ENCODE measurements at regions not wholly inside any gene's neighbourhood (a gene's known extent, or its start where the extent isn't known, plus 50 kb on each side); places are given as distances from the start of the nearest gene placed in this dataset.

DNA sequence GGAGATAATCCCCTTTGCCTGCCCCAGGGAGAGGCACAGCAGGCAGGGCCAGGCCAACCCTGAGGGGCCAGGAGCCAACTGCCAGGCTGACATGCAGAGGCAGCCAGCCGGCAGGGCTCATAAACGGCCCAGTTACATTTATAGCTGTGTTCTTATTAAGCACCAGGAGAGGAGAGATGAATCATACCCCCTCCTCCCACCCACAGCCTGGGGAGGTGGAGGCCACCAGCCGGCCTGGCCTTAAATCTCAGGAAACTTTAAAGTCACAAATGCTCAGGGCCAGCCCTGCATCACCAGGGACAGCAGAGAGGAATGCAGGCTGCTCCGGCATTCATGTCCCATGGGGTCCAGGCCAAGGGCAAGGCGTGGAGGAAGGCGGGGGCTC is 177.2 kb downstream of the TMEM132E start:
- Mint-ChIP-seq H3K36me3 (no peaks in the 10 kb centered on the region), H3K9me3 (no peaks in the 10 kb centered on the region), H3K4me1 (no peaks in the 10 kb centered on the region), H3K4me3 (no peak overlapping the region), H3K27ac (no peak overlapping the region), H3K27me3 (ENCODE audit: low read depth) (peaks cover 52% of the 10 kb centered on the region)
- no peak for DNase-seq (ENCODE audit: low spot score in 2 of 2, unreplicated experiment in 2 of 2)
- TF ChIP-seq, protein P1, sequence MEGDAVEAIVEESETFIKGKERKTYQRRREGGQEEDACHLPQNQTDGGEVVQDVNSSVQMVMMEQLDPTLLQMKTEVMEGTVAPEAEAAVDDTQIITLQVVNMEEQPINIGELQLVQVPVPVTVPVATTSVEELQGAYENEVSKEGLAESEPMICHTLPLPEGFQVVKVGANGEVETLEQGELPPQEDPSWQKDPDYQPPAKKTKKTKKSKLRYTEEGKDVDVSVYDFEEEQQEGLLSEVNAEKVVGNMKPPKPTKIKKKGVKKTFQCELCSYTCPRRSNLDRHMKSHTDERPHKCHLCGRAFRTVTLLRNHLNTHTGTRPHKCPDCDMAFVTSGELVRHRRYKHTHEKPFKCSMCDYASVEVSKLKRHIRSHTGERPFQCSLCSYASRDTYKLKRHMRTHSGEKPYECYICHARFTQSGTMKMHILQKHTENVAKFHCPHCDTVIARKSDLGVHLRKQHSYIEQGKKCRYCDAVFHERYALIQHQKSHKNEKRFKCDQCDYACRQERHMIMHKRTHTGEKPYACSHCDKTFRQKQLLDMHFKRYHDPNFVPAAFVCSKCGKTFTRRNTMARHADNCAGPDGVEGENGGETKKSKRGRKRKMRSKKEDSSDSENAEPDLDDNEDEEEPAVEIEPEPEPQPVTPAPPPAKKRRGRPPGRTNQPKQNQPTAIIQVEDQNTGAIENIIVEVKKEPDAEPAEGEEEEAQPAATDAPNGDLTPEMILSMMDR (IDR thresholded peaks at IDR 0.05; ENCODE audit: unreplicated experiment): no peak

DNA sequence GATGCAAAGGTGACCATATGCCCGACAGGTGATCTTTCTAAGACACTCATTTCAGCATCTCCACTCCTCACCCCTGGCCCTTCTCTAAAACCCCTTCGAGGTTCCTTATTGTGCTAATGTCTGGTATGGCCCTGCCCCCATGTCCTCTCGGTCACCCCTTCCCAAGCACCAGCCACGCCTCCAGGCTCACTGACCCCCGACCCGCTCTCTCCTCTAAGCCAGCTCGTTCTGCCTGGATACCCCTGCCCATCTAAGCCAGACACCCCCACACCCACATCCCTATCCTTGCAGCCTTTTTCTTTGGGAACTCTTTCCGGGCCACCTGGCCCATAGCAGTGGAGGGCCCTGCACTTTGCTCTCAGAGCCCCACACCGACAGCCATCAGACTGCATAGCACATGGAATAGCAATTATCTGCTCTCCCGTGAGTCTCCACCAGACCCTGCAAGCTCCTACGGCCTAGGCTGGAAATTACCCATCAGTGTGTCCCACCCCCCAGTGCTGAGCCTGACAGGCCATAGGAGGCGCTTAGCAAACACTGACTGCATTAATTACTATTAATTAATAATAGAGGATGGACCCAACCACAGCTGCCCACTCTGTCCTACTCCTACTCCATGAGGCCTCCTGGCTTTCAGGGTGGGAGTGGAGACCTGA is 176.7 kb downstream of the TMEM132E start:
- H3K4me1 Mint-ChIP-seq: no peaks in the 10 kb centered on the region
- TF ChIP-seq, protein P1 (IDR thresholded peaks at IDR 0.05; ENCODE audit: unreplicated experiment): no peak
- peaks cover 50% of the 10 kb centered on the region for H3K27me3 Mint-ChIP-seq (ENCODE audit: low read depth)
- H3K36me3 Mint-ChIP-seq: no peaks in the 10 kb centered on the region
- DNase-seq (ENCODE audit: low spot score in 2 of 2, unreplicated experiment in 2 of 2): no peak
- no peaks in the 10 kb centered on the region for H3K9me3 Mint-ChIP-seq
- H3K27ac Mint-ChIP-seq: no peak overlapping the region
- no peak overlapping the region for H3K4me3 Mint-ChIP-seq

DNA sequence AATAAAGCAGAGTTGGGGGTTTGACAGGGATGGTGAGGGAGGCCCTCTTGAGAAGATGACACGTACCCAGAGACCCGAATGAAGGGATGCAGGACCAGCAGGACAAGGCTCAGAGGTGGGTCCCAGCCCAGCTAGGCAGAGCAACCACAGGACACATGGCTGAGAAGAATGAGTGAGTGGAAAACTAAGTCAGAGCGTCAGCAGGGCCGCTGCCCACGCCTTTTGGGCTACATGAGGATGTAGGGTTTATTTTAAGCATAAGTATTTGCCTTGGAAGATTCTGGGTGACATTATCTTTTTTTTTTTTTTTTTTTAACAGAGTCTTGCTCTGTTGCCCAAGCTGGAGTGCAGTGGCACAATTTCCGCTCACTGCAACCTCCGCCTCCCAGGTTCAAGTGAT is 176.0 kb downstream of the TMEM132E start:
- no peak overlapping the region for H3K27ac Mint-ChIP-seq
- DNase-seq (ENCODE audit: low spot score in 2 of 2, unreplicated experiment in 2 of 2): no peak
- TF ChIP-seq, protein P1 (IDR thresholded peaks at IDR 0.05; ENCODE audit: unreplicated experiment): no peak
- H3K27me3 Mint-ChIP-seq (ENCODE audit: low read depth): peaks cover 55% of the 10 kb centered on the region
- H3K36me3 Mint-ChIP-seq: no peaks in the 10 kb centered on the region
- no peaks in the 10 kb centered on the region for H3K9me3 Mint-ChIP-seq
- no peaks in the 10 kb centered on the region for H3K4me1 Mint-ChIP-seq
- no peak overlapping the region for H3K4me3 Mint-ChIP-seq

DNA sequence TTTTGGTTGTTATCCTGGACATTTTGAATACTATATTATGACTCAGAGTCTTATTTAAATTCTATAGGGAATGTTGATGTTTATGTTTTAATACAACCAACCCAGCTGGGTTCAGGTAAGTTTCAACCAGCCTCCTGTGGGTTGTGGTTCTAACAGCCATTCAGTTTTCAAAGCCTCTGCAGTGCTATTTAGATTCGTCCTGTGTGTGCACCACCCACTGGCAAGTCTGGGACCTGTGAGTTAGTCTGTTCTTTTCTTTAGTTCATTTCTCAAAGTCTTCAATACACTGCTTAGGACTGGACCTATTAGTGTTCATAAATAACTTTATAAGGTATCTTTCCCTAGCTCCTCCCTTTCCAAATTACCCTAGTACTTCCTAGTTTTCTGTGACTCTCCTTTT is 170.6 kb downstream of the TMEM132E start:
- DNase-seq (ENCODE audit: low spot score in 2 of 2, unreplicated experiment in 2 of 2): no peak
- TF ChIP-seq, protein P1 (IDR thresholded peaks at IDR 0.05; ENCODE audit: unreplicated experiment): no peak
- Mint-ChIP-seq H3K36me3 (no peaks in the 10 kb centered on the region), H3K27ac (no peak overlapping the region), H3K4me3 (no peak overlapping the region), H3K27me3 (ENCODE audit: low read depth) (peaks cover 70% of the 10 kb centered on the region), H3K9me3 (peaks cover 17% of the 10 kb centered on the region), H3K4me1 (no peaks in the 10 kb centered on the region)

DNA sequence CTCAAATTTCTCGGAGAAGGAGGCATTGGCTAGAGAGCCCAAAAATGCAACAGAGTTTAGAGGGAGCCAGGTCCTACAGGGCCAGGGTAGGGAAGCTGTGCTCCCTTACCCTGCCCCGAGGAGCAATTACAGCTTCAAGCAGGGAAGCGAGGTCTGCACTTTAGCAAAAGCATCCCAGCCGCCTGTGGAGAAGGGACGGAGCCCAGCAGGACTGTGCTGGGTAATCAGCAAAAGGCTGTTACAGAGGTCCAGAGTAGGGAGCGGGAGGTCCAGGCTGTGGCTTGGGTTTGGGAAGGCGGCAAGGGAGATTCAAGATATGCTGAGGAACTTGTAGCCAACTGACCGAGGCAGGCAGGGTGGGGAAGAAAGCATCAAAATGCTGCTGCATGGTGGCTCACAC is 162.6 kb downstream of the TMEM132E start:
- Mint-ChIP-seq H3K27ac (no peak overlapping the region), H3K36me3 (no peaks in the 10 kb centered on the region), H3K4me1 (no peaks in the 10 kb centered on the region), H3K4me3 (no peak overlapping the region), H3K27me3 (ENCODE audit: low read depth) (peaks cover 33% of the 10 kb centered on the region), H3K9me3 (no peaks in the 10 kb centered on the region)
- TF ChIP-seq, protein P1 (IDR thresholded peaks at IDR 0.05; ENCODE audit: unreplicated experiment): no peak
- DNase-seq (ENCODE audit: low spot score in 2 of 2, unreplicated experiment in 2 of 2): no peak
